HG02759 (cell line): ENCODE measurements at regions not wholly inside any gene's neighbourhood (a gene's known extent, or its start where the extent isn't known, plus 50 kb on each side); places are given as distances from the start of the nearest gene placed in this dataset.
"Not testable (repeated sequence)": the region's sequence is repeated elsewhere in the genome, so short reads cannot be mapped to it uniquely, and the experiment has no call there.

Experiments
- ATAC-seq: cut with Tn5 transposase; IDR thresholded peaks from one replicate; pipeline ENCODE4 v1.9.1; 2021; ENCODE audit warnings: mild to moderate bottlenecking, moderate library complexity; ENCODE audit not compliant: unreplicated experiment

DNA sequence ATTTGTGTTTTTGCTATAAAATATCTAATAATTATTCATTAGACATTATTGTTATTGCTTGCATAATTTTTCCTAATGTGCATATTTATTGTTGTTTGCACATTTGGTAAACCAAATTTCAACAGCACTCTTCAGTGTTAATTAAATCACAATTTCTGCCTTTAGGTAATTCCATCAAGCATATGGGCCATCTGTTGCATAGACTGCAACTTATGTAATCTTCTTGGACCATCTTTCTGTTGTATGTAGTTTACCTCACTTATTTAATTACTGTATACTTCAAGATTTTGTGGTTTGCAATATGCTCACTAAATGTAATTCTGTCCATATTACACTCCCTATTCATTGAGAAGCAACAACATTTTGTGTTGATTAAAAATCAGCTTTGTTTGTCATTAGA, 1360.1 kb downstream of the REEP3 start:
- ATAC-seq = no peak

DNA sequence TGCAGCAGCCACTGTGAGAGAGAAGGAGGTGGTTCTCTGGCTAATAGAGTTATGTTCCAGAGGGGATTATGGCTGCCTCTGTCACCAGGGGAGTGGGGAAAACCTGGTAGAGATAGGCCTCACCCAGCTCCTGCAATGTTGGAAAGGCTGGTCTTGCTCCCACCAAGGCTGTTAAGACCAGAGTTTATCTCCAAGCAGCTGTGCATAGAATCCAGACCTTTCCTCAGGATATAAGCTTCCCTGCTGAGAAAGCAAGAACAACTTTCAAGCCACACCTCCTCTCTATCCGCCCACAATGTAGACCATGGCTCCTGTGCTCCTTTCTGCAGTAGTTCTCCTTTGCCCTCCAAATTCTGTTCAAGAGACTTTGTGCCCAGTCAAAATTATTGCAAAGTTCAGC, 1375.4 kb downstream of the REEP3 start:
- ATAC-seq = no peak

- not testable (repeated sequence) for ATAC-seq
Measured at GRCh38 chr10:64906311-64906710, 1385.1 kb downstream of the REEP3 start.

DNA sequence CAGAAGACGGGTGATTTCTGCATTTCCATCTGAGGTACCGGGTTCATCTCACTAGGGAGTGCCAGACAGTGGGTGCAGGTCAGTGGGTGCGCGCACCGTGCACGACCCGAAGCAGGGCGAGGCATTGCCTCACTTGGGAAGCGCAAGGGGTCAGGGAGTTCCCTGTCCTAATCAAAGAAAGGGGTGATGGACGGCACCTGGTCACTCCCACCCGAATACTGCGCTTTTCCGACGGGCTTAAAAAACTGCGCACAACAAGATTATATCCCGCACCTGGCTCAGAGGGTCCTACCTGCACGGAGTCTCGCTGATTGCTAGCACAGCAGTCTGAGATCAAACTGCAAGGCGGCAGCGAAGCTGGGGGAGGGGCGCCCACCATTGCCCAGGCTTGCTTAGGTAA, 1403.1 kb downstream of the REEP3 start:
- not testable (repeated sequence) for ATAC-seq

GRCh38 chr10:64952042-64952441, 1430.8 kb downstream of the REEP3 start:
- no peak for ATAC-seq

GRCh38 chr10:64956441-64956840, 1435.2 kb downstream of the REEP3 start:
- no peak for ATAC-seq

DNA sequence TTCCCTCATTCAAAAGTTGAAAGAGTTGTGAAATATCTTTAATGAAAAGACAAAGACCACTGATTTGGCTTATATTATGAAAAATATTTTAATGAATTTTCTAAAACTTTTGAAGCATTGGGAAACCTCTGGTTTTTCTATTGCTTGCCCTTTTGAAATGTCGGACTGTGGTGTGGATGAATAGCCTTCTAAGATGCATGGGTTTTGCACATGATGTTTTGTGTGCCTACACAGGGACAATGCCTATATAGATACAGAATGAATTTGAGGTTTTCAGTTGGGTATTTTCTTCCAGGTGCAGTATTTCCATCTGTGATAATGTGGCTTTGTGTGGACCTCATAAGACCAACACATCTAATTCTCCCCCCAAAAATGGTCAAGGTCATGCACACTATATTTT, 1437.9 kb downstream of the REEP3 start:
- ATAC-seq = no peak

DNA sequence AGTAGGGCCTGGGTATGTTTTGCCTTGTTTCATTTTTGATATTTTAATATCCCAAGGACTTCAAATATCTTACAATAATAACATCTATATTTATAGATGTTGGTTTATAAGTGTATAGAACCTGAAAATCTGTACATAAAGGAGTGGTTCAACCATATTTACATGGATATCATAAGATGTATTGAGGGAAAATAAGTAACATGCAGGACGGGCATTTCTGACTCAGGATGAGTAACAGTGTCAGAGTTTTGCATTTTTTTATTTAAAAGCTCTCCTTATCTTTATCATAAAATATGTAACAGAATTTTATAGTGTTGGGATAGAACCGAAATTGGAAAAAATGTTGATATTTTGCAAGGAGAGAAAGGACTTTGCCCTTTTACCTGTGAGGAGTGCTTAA, 1438.7 kb downstream of the REEP3 start:
- ATAC-seq = no peak

DNA sequence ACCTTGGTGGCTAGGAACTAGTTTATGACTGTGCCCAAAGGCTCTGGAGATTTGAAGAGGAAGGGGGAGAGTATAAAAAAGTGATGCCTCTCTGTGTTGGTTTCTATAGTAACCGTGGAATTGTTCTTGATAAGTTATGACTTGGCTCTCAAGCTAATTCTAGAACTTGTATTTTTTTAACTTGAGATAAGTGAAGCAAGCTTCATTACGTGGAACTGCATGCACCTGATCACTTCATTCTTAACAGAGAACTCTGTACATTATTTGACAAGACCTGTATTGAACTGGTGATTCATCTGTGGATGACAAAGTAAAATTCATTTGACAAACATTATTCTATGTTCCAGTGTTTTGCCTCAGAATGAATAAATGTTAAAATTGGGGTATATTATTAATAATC, 1452.2 kb downstream of the REEP3 start:
- no peak for ATAC-seq

GRCh38 chr10:64976150-64976549, 1454.9 kb downstream of the REEP3 start:
- ATAC-seq = no peak

DNA sequence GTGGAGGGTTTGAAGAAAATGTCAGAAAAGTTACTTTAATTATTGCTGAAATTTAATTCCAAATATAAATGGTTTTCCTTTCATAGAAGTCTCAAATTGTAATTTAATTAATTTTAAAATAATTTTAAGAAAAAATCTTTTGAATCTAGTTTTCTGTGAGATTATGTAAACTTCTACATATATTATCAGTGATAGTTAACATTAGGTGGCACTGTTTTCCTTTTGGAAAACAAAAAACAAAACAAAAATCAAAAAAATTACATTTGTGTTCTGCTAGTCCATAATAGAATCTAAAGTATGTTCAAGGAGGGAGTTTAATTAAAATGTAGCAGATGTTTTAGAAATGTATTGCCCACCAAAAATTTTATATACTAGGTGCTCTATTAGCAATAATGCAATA, 1456.7 kb downstream of the REEP3 start:
- ATAC-seq = no peak

DNA sequence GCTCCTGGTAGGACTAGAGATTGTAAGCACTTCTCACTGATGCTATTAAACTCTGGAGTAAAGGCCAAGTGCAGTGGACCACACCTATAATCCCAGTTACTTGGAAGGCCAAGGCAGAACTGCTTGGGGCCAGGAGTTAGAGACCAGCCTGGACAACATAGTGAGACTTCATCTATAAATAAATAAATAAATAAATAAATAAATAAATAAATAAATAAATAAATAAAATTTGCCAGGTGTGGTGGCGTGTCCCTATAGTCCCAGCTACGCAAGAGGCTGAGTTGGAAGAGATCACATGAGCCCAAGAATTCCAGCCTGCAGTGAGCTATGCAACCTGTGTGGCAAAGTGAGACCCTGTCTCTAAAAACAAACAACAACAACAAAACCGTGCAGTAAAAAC, 1475.7 kb downstream of the REEP3 start:
- no peak for ATAC-seq

GRCh38 chr10:65010845-65011244, 1489.6 kb downstream of the REEP3 start:
- no peak for ATAC-seq

DNA sequence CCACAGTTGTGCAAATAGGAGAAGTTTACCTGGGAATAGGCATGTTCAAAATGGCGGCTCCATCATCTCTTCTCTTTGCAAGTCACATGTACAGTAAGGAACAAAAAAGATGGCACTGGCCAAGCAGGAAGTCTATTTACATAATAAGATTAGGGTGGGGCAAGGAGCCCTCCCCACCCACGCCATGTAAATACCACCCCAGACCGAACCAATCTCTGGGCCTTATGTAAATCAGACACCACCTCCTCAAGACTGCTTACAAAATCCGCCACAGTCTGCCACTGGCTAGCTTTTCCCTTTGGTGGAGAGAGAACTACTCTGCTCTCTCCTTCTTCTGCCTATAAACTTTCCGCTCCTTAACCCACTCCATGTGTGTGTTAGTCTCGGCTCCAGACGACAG, 1496.3 kb downstream of the REEP3 start:
- ATAC-seq = no peak

DNA sequence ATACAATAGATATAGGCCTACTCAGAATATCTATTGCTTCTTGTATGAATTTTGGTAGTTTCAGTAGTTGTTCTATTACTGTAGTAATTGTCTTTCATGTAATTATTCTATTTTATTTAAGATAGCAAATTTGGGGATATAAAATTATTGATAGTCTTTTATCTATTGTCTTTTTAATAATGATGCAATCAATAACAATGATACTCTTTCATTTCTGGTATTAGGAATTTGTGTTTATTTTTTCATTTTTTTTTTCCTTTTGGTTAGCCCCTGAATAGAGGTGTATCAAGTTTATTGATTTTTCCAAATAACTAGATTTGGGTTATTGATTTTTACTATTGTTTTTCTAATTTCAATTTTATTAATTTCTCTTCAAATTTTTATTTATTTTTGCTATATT, 1503.7 kb downstream of the REEP3 start:
- ATAC-seq = no peak

- no peak for ATAC-seq
Measured at GRCh38 chr10:65030263-65030662, 1509.1 kb downstream of the REEP3 start.

- ATAC-seq = no peak
Measured at GRCh38 chr10:65032867-65033769, 1511.9 kb downstream of the REEP3 start.

GRCh38 chr10:65033957-65034356, 1512.8 kb downstream of the REEP3 start:
- no peak for ATAC-seq

- no peak for ATAC-seq
Measured at GRCh38 chr10:65040796-65041195, 1519.6 kb downstream of the REEP3 start.

- no peak for ATAC-seq
Measured at GRCh38 chr10:65041307-65041706, 1520.1 kb downstream of the REEP3 start.

GRCh38 chr10:65042496-65042895, 1521.3 kb downstream of the REEP3 start:
- ATAC-seq = no peak

DNA sequence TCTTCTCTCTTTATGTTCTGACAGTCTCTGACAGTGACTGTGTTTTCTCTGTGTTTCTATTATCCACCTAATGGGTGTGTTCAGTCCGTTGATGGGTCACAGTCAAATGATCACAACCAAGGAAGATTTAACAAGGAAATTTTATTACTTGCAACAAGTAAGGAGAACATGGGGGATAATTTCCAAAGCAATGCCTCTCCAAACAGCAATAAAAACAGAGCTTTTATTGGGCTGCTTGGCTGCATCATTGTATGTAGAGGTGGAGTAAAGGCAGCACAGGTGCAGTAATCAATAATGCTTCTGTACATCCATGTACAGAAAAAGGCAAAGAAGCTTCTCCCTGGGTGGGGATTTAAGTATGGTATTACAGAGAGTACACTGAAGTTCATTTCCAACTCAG, 1525.6 kb downstream of the REEP3 start:
- ATAC-seq = no peak

GRCh38 chr10:65052111-65052510, 1530.9 kb downstream of the REEP3 start:
- not testable (repeated sequence) for ATAC-seq
